Brain microvascular endothelial cell (primary cell): ENCODE measurements at regions not wholly inside any gene's neighbourhood (a gene's known extent, or its start where the extent isn't known, plus 50 kb on each side); places are given as distances from the start of the nearest gene placed in this dataset.

Experiments
- DNase-seq: peaks from one replicate; pipeline ENCODE4 v3.0.0-alpha.2; 2020
- H3K27ac ChIP-seq: fragments of 250-450 bp; sonication (Bioruptor Pico); 2 replicates; pipeline ENCODE4 v1.5.1; 2020; ENCODE audit warnings: mild to moderate bottlenecking, moderate library complexity
- H3K27me3 ChIP-seq: fragments of 250-450 bp; sonication (Bioruptor Pico); replicated peaks from 2 replicates; pipeline ENCODE4 v1.5.1; 2020; ENCODE audit warnings: mild to moderate bottlenecking
- H3K36me3 ChIP-seq: fragments of 250-450 bp; sonication (Bioruptor Pico); replicated peaks from 2 replicates; pipeline ENCODE4 v1.5.1; 2020; ENCODE audit warnings: mild to moderate bottlenecking
- H3K4me3 ChIP-seq: 2 replicates; pipeline ENCODE4 v1.5.1; 2011; ENCODE audit warnings: low read depth, mild to moderate bottlenecking, control low read depth, low read length, moderate library complexity
- in situ Hi-C: cut with HindIII; loops from 2 replicates; pipeline ENCODE4 v1.10.0; 2017; ENCODE audit warnings: low sequenced_read_pairs, low pct_ligation_motif_present
- TF ChIP-seq, protein P1 (sequence below): IDR thresholded peaks from 2 replicates; pipeline ENCODE4 v1.5.1; 2011; ENCODE audit warnings: low read depth, mild to moderate bottlenecking, moderate library complexity, low read length, control low read depth, inconsistent platforms; ENCODE audit errors: missing control alignments

DNA sequence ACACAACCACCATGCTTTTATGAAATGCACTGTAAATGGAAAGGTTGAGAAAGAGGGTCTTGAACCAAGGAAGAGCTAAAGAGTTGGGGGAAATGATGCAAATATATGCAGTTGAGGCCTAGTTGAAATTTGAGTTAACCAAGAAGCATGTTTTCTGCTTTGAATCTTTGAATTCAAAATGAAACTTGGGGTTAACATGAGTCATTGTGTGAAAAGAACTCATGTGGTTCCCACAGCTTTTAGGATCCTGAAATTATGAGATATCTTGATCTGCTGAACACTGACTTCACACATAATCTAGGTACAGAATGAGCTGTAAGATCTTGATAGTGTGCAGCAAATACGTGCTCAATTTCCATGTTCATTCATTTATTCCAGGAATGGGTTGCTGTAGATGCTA is 422.9 kb upstream of the TRIB2 start:
- Histone ChIP-seq H3K27ac (no peak overlapping the region), H3K27me3 (no peaks in the 10 kb centered on the region), H3K36me3 (no peaks in the 10 kb centered on the region), H3K4me3 (no peak overlapping the region)
- in situ Hi-C loops = no loop called here
- DNase-seq = no peak
- TF ChIP-seq, protein P1, sequence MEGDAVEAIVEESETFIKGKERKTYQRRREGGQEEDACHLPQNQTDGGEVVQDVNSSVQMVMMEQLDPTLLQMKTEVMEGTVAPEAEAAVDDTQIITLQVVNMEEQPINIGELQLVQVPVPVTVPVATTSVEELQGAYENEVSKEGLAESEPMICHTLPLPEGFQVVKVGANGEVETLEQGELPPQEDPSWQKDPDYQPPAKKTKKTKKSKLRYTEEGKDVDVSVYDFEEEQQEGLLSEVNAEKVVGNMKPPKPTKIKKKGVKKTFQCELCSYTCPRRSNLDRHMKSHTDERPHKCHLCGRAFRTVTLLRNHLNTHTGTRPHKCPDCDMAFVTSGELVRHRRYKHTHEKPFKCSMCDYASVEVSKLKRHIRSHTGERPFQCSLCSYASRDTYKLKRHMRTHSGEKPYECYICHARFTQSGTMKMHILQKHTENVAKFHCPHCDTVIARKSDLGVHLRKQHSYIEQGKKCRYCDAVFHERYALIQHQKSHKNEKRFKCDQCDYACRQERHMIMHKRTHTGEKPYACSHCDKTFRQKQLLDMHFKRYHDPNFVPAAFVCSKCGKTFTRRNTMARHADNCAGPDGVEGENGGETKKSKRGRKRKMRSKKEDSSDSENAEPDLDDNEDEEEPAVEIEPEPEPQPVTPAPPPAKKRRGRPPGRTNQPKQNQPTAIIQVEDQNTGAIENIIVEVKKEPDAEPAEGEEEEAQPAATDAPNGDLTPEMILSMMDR = no peak

DNA sequence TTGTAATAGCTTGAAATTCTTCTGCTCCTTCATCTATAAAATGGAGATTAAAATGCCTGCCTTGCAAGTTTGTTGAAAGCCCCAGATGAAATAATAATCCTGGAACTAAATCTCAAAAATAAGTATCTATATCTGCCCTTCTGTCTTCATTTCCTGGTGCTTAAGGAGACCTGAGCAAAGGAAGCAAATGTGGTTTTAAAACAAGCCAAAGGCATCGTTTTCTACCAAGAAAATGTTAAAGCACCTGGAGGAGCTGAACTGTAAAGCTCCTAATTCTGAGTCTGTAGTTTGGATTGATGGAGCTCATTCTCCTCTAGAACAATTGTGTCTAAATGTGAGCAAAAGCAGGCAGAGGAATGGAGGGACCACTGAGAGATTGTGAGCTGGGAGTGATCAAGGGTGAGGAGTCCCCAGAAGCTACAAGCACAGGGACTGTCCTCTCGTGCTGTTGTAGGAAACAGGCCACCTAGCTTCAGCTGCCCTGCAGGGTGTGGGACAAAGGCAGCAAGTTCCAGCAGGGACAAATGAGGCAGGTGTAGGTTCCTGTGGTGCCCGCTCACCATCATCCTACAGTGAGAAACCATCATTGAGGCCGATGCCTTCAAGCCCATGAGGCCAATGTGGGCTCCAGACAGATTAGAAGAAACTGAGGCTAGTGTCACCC is 420.7 kb upstream of the TRIB2 start:
- H3K4me3 ChIP-seq = no peak overlapping the region
- H3K36me3 ChIP-seq = no peaks in the 10 kb centered on the region
- no peak overlapping the region for H3K27ac ChIP-seq
- no peak for DNase-seq
- TF ChIP-seq, protein P1 = no peak
- H3K27me3 ChIP-seq = no peaks in the 10 kb centered on the region
- in situ Hi-C loops = no loop called here

GRCh38 chr2:12296915-12297314 is 419.8 kb upstream of the TRIB2 start:
- in situ Hi-C loops = no loop called here
- DNase-seq = no peak
- Histone ChIP-seq H3K36me3 (no peaks in the 10 kb centered on the region), H3K27me3 (no peaks in the 10 kb centered on the region), H3K27ac (no peak overlapping the region), H3K4me3 (no peak overlapping the region)
- TF ChIP-seq, protein P1 = no peak

DNA sequence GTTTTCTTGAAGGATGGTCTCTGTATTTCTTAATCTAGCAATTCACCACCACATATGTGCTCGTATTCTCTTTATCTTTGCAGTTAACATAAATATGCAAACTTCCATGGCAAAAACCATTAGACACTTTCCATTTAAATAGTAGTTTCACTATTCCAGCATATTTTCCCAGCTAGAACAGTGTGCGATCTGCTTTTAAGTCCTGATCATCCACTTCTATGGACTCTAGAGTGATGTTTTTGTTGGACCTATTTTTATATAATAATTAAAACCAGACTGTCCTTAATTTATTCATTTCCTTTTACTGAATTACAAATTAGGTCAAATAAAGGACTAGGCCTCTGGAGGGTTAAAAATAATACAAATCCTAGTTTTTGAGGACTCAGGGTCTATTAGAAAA is 418.4 kb upstream of the TRIB2 start:
- H3K36me3 ChIP-seq = no peaks in the 10 kb centered on the region
- no peak for DNase-seq
- no peak overlapping the region for H3K4me3 ChIP-seq
- no peak overlapping the region for H3K27ac ChIP-seq
- TF ChIP-seq, protein P1 = no peak
- no peaks in the 10 kb centered on the region for H3K27me3 ChIP-seq
- in situ Hi-C loops = no loop called here

- Histone ChIP-seq H3K27ac (no peak overlapping the region), H3K27me3 (no peaks in the 10 kb centered on the region), H3K36me3 (no peaks in the 10 kb centered on the region), H3K4me3 (no peak overlapping the region)
- TF ChIP-seq, protein P1 = no peak
- in situ Hi-C loops = no loop called here
- DNase-seq = no peak
Observed at GRCh38 chr2:12299431-12299830, 417.3 kb upstream of the TRIB2 start.

- no peak for DNase-seq
- TF ChIP-seq, protein P1 = no peak
- H3K27me3 ChIP-seq = no peaks in the 10 kb centered on the region
- no peak overlapping the region for H3K27ac ChIP-seq
- in situ Hi-C loops = loop anchor here (25.0 kb wide), 1 partner anchor 412 kb away; the partner anchor contains the start of gene TRIB2
- H3K4me3 ChIP-seq = no peak overlapping the region
- no peaks in the 10 kb centered on the region for H3K36me3 ChIP-seq
Observed at GRCh38 chr2:12300019-12300602, 416.6 kb upstream of the TRIB2 start.
